CD14-positive monocyte (primary cell): ENCODE measurements at regions not wholly inside any gene's neighbourhood (a gene's known extent, or its start where the extent isn't known, plus 50 kb on each side); places are given as distances from the start of the nearest gene placed in this dataset.

Experiments used
- DNase-seq, 3 donors: peaks; one replicate each; pipeline ENCODE4 v3.0.0-alpha.2; 2011 to 2022
- H2AFZ ChIP-seq: 2 replicates; pipeline ENCODE4 v1.6.0; 2012; ENCODE audit warnings: mild to moderate bottlenecking, low read depth, low read length, inconsistent platforms; ENCODE audit not compliant: insufficient read depth, poor library complexity, severe bottlenecking
- H3K27ac ChIP-seq, 2 donors: 1 replicate in 1 of 2; 2 replicates in 1 of 2; pipeline ENCODE4 v1.5.1; 2012 to 2013; ENCODE audit warnings: low read length in 2 of 2, control low read depth in 1 of 2, inconsistent platforms in 1 of 2, low read depth in 1 of 2, mild to moderate bottlenecking in 1 of 2
- H3K27me3 ChIP-seq, 2 donors: one replicate each; pipeline versions ENCODE4 v1.6.0 to v1.6.1; 2011 to 2013; ENCODE audit warnings: low read length in 2 of 2; ENCODE audit not compliant: control insufficient read depth in 2 of 2, insufficient read depth in 2 of 2
- H3K36me3 ChIP-seq, 2 donors: replicated peaks in 1 of 2; 1 replicate in 1 of 2; 2 replicates in 1 of 2; pipeline versions ENCODE4 v1.5.1 to v1.6.1; 2012 to 2013; ENCODE audit warnings: low read length in 2 of 2, control low read depth in 1 of 2, inconsistent platforms in 1 of 2, mild to moderate bottlenecking in 1 of 2; ENCODE audit not compliant: insufficient read depth in 2 of 2, control insufficient read depth in 1 of 2
- H3K4me1 ChIP-seq, 2 donors: 1 replicate in 1 of 2; 2 replicates in 1 of 2; pipeline versions ENCODE4 v1.5.1 to v1.6.1; 2012 to 2013; ENCODE audit warnings: low read length in 2 of 2, control low read depth in 1 of 2, inconsistent platforms in 1 of 2, mild to moderate bottlenecking in 1 of 2, moderate library complexity in 1 of 2; ENCODE audit not compliant: insufficient read depth in 2 of 2, control insufficient read depth in 1 of 2
- H3K4me2 ChIP-seq: replicated peaks from 2 replicates; pipeline ENCODE3; 2012; ENCODE audit warnings: low read length, moderate library complexity, mild to moderate bottlenecking; ENCODE audit not compliant: poor library complexity, severe bottlenecking; ENCODE audit errors: extremely low read depth
- H3K4me3 ChIP-seq, 3 experiments: fragments of 200-600 bp in 1 of 3; sonication (generic) in 1 of 3; replicated peaks in 1 of 3; 1 replicate in 2 of 3; 2 replicates in 1 of 3; pipeline ENCODE4 v1.5.1; 2011 to 2013; ENCODE audit warnings: low read length in 3 of 3, mild to moderate bottlenecking in 3 of 3, control low read depth in 2 of 3, low read depth in 2 of 3, inconsistent platforms in 1 of 3, moderate library complexity in 1 of 3
- H3K79me2 ChIP-seq: 2 replicates; pipeline ENCODE4 v1.6.0; 2012; ENCODE audit warnings: mild to moderate bottlenecking, control low read depth, inconsistent platforms, low read length, moderate library complexity; ENCODE audit not compliant: insufficient read depth
- H3K9ac ChIP-seq: 2 replicates; pipeline ENCODE4 v1.6.0; 2017; ENCODE audit warnings: low read length, mild to moderate bottlenecking; ENCODE audit not compliant: insufficient read depth, poor library complexity, severe bottlenecking
- H3K9me3 ChIP-seq, 2 donors: replicated peaks in 1 of 2; 1 replicate in 1 of 2; 2 replicates in 1 of 2; pipeline versions ENCODE4 v1.5.1 to v1.6.1; 2012 to 2013; ENCODE audit warnings: low read length in 2 of 2, control low read depth in 1 of 2; ENCODE audit not compliant: control insufficient read depth in 1 of 2, insufficient read depth in 1 of 2
- H4K20me1 ChIP-seq: 2 replicates; pipeline ENCODE4 v1.6.0; 2012; ENCODE audit warnings: mild to moderate bottlenecking, low read length, control low read depth, moderate library complexity; ENCODE audit not compliant: insufficient read depth
- H3K27ac Mint-ChIP-seq, 7 donors: one replicate each; pipeline ENCODE4 v1.8.0; 2020; ENCODE audit warnings: mild to moderate bottlenecking in 7 of 7, mixed read lengths in 7 of 7, moderate library complexity in 6 of 7, inconsistent platforms in 2 of 7
- H3K27me3 Mint-ChIP-seq, 3 donors: one replicate each; pipeline ENCODE4 v1.8.0; 2021 to 2022; ENCODE audit warnings: low read depth in 3 of 3, mild to moderate bottlenecking in 3 of 3, mixed read lengths in 3 of 3, moderate library complexity in 3 of 3, inconsistent platforms in 1 of 3
- H3K36me3 Mint-ChIP-seq, 2 donors: one replicate each; pipeline ENCODE4 v1.8.0; 2020; ENCODE audit warnings: mixed read lengths in 2 of 2, inconsistent platforms in 1 of 2, mild to moderate bottlenecking in 1 of 2
- H3K4me1 Mint-ChIP-seq: one replicate; pipeline ENCODE4 v1.8.0; 2020; ENCODE audit warnings: mild to moderate bottlenecking, mixed read lengths
- H3K4me3 Mint-ChIP-seq, 2 donors: one replicate each; pipeline ENCODE4 v1.8.0; 2020; ENCODE audit warnings: mild to moderate bottlenecking in 2 of 2, mixed read lengths in 2 of 2, moderate library complexity in 1 of 2
- H3K9me3 Mint-ChIP-seq, 7 donors: one replicate each; pipeline ENCODE4 v1.8.0; 2020 to 2022; ENCODE audit warnings: mixed read lengths in 7 of 7, mild to moderate bottlenecking in 6 of 7, moderate library complexity in 6 of 7, inconsistent platforms in 2 of 7
- WGBS: methylation state at CpG from one replicate; pipeline ENCODE4 v1.1.5; 2013; ENCODE audit warnings: missing lambda C conversion rate; ENCODE audit not compliant: insufficient coverage; 5-methylcytosine and 5-hydroxymethylcytosine counted together
- intact Hi-C, 2 donors: fragments of 100-400 bp; cut with micrococcal nuclease; formaldehyde crosslinking; loops; one replicate each; pipeline versions ENCODE4 v1.15.0 to v1.15.1; 2023
- TF ChIP-seq, protein P1 (sequence below): fragments of 200-600 bp; IDR thresholded peaks from one replicate; pipeline ENCODE4 v1.8.0; 2022; ENCODE audit warnings: antibody characterized with exemption, mild to moderate bottlenecking

DNA sequence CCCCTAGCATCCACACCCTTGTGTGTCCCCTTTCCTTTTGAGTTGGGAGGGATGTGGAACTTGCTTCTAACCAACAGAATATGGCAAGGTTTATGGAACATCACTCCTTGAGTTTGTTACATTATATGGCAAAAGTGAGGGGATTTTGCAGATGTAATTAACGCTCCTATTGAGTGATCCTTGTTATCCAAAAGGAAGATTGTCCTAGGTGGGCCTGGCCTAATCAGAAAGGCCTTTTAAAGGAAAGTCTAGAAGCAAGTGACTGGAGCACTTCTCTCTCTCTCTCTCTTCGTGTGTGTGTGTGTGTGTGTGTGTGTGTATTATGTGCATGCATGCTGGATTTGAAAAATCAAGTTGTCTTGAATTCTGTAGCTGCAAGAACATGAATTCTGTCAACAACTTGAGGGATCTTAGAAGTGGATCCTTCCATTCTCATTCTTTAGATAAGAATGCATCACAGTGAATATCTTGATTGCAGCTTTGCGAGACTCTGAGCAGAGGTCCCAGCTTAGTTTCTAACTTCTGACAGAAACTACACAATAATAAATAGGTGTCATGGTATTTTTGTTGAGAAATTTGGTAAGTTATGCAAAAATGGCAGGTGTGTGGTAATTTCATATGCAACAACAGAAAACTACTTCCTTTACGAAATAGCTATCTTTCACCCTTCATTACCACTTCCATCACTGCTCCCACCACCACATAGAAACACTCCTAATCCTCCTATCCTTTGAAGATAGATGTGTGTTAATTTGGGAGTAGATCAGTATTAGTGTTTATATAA is 360.9 kb upstream of the CBLB start:
- H3K4me2 ChIP-seq, result no peak overlapping the region
- H3K27me3 ChIP-seq, result no peaks in the 10 kb centered on the region
- TF ChIP-seq, protein P1, sequence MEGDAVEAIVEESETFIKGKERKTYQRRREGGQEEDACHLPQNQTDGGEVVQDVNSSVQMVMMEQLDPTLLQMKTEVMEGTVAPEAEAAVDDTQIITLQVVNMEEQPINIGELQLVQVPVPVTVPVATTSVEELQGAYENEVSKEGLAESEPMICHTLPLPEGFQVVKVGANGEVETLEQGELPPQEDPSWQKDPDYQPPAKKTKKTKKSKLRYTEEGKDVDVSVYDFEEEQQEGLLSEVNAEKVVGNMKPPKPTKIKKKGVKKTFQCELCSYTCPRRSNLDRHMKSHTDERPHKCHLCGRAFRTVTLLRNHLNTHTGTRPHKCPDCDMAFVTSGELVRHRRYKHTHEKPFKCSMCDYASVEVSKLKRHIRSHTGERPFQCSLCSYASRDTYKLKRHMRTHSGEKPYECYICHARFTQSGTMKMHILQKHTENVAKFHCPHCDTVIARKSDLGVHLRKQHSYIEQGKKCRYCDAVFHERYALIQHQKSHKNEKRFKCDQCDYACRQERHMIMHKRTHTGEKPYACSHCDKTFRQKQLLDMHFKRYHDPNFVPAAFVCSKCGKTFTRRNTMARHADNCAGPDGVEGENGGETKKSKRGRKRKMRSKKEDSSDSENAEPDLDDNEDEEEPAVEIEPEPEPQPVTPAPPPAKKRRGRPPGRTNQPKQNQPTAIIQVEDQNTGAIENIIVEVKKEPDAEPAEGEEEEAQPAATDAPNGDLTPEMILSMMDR, result no peak
- no peaks in the 10 kb centered on the region for H4K20me1 ChIP-seq
- Mint-ChIP-seq H3K36me3 (no peaks in the 10 kb centered on the region), H3K27ac (no peak overlapping the region), H3K27me3 (no peaks in the 10 kb centered on the region), H3K4me3 (no peak overlapping the region), H3K9me3 (peaks cover 0 to 7% (median 1%) of the 10 kb centered on the region in 7 donors), H3K4me1 (no peaks in the 10 kb centered on the region)
- WGBS, result 100% methylated on average over 1 of the region's 4 CpGs
- DNase-seq, result no peak
- intact Hi-C loops, result no loop called here
- no peak overlapping the region for H3K27ac ChIP-seq
- H3K4me1 ChIP-seq, result no peaks in the 10 kb centered on the region
- H3K79me2 ChIP-seq, result no peaks in the 10 kb centered on the region
- H2AFZ ChIP-seq, result no peak overlapping the region
- no peaks in the 10 kb centered on the region for H3K9me3 ChIP-seq
- H3K36me3 ChIP-seq, result no peaks in the 10 kb centered on the region
- H3K9ac ChIP-seq, result no peak overlapping the region
- H3K4me3 ChIP-seq, result no peak overlapping the region

DNA sequence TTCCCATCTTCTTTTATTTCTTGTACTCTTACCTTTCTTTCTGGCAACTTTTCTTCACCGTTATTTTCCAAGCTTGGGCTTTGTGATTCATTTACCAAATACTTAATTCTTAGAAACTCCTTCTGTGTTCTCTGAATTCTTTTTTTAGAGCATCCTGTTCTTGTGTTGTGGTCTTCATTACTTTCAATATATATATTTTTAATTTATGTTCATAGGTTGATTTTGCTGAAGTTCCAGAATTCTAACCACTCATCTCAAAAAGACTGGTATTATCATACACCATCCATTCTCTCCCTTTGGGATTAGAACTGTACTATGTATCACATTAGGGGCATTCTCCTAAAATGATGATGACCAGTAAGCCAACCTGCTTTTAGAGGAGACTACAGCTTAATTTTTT is 362.3 kb upstream of the CBLB start:
- H3K4me1 Mint-ChIP-seq, result no peaks in the 10 kb centered on the region
- Histone ChIP-seq H3K4me2 (no peak overlapping the region), H3K27me3 (no peaks in the 10 kb centered on the region), H3K27ac (no peak overlapping the region), H3K36me3 (no peaks in the 10 kb centered on the region), H3K9ac (no peak overlapping the region), H3K4me1 (no peaks in the 10 kb centered on the region), H3K9me3 (no peaks in the 10 kb centered on the region), H3K79me2 (no peaks in the 10 kb centered on the region), H3K4me3 (no peak overlapping the region), H2AFZ (no peak overlapping the region), H4K20me1 (no peaks in the 10 kb centered on the region)
- H3K9me3 Mint-ChIP-seq, result peaks cover 0 to 10% (median 2%) of the 10 kb centered on the region in 7 donors
- no peaks in the 10 kb centered on the region for H3K27me3 Mint-ChIP-seq
- intact Hi-C loops, result no loop called here
- TF ChIP-seq, protein P1, result no peak
- DNase-seq, result no peak
- no peaks in the 10 kb centered on the region for H3K36me3 Mint-ChIP-seq
- WGBS, result no CpG with 5 or more reads among the region's 1 CpG
- no peak overlapping the region for H3K4me3 Mint-ChIP-seq
- H3K27ac Mint-ChIP-seq, result no peak overlapping the region
